ENCODE measurements at regions not wholly inside any gene's neighbourhood (a gene's known extent, or its start where the extent isn't known, plus 50 kb on each side); places are given as distances from the start of the nearest gene placed in this dataset.

GRCh38 chr20:52775786-52776185 is 196.4 kb upstream of the TSHZ2 start:
- TF ChIP-seq, protein P1, sequence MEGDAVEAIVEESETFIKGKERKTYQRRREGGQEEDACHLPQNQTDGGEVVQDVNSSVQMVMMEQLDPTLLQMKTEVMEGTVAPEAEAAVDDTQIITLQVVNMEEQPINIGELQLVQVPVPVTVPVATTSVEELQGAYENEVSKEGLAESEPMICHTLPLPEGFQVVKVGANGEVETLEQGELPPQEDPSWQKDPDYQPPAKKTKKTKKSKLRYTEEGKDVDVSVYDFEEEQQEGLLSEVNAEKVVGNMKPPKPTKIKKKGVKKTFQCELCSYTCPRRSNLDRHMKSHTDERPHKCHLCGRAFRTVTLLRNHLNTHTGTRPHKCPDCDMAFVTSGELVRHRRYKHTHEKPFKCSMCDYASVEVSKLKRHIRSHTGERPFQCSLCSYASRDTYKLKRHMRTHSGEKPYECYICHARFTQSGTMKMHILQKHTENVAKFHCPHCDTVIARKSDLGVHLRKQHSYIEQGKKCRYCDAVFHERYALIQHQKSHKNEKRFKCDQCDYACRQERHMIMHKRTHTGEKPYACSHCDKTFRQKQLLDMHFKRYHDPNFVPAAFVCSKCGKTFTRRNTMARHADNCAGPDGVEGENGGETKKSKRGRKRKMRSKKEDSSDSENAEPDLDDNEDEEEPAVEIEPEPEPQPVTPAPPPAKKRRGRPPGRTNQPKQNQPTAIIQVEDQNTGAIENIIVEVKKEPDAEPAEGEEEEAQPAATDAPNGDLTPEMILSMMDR (IDR thresholded peaks at IDR 0.05; ENCODE audit: borderline replicate concordance, control extremely low read depth, extremely low read depth, insufficient read depth, missing control alignments) = no peak
- in situ Hi-C loops (cut with MboI; ENCODE audit: low sequenced_read_pairs, unreplicated experiment) = no loop called here

GRCh38 chr20:52768694-52769093 is 203.5 kb upstream of the TSHZ2 start:
- TF ChIP-seq, protein P1 (IDR thresholded peaks at IDR 0.05; ENCODE audit: borderline replicate concordance, control extremely low read depth, extremely low read depth, insufficient read depth, missing control alignments) = no peak
- no peak for DNase-seq (ENCODE audit: low spot score)
- in situ Hi-C loops (cut with MboI; ENCODE audit: low sequenced_read_pairs, unreplicated experiment) = no loop called here

More at GRCh38 chr20:52775786-52776185, 196.4 kb upstream of the TSHZ2 start:
- no peak for DNase-seq (ENCODE audit: low spot score)

- no peak for DNase-seq (ENCODE audit: low spot score)
- in situ Hi-C loops (cut with MboI; ENCODE audit: low sequenced_read_pairs, unreplicated experiment) = no loop called here
- TF ChIP-seq, protein P1 (IDR thresholded peaks at IDR 0.05; ENCODE audit: borderline replicate concordance, control extremely low read depth, extremely low read depth, insufficient read depth, missing control alignments) = no peak
Measured at GRCh38 chr20:52766645-52767435, 205.3 kb upstream of the TSHZ2 start.

DNA sequence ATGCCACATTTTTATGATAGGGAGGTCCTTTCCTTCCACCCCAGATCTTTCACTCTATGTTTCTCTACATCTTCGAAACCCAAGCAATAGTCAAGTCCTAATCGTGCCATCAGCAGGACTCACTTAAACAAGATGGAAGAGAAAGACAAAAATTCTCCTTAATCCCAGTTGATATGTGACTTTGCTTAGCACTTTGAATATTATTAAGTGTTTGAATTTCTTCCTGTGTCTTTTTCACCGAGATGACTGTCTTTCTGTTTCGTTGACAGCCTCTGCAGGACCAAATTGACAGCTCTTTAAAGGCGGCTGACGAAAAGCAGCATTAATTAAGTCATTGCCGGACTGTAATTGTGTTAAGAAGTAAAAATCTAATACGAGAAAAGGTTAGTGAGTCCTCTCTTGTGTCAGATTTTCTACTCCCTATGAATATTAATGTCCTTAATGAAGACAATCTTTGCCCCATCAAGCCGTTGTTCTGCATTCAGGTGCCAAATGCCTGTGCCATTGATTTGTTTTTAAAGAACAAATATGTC is 208.8 kb upstream of the TSHZ2 start:
- in situ Hi-C loops (cut with MboI; ENCODE audit: low sequenced_read_pairs, unreplicated experiment) = no loop called here
- TF ChIP-seq, protein P1 (IDR thresholded peaks at IDR 0.05; ENCODE audit: borderline replicate concordance, control extremely low read depth, extremely low read depth, insufficient read depth, missing control alignments) = no peak
- DNase-seq (ENCODE audit: low spot score) = no peak

- in situ Hi-C loops (cut with MboI; ENCODE audit: low sequenced_read_pairs, unreplicated experiment) = no loop called here
- no peak for DNase-seq (ENCODE audit: low spot score)
- TF ChIP-seq, protein P1 (IDR thresholded peaks at IDR 0.05; ENCODE audit: borderline replicate concordance, control extremely low read depth, extremely low read depth, insufficient read depth, missing control alignments) = no peak
Measured at GRCh38 chr20:52761867-52762266, 210.3 kb upstream of the TSHZ2 start.

DNA sequence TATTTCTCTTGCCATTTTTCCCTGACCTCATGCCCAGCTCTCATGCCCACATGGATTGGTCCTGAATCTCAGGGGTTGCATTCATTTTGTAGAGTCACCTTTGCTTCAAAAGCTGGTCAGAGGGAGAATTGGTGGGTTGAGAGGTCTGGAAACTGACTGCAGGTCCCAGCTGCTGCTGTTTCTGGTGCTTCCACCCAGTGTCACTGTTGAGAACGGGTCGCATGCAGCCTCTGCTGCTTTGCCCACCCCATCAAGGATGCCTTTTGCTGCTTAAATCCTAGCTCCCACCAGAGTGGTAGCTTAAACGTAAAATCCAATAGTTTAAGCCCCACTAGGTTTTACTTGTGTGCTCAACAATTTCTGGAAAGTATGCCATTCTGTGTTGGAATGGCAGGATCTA is 211.4 kb upstream of the TSHZ2 start:
- no peak for DNase-seq (ENCODE audit: low spot score)
- TF ChIP-seq, protein P1 (IDR thresholded peaks at IDR 0.05; ENCODE audit: borderline replicate concordance, control extremely low read depth, extremely low read depth, insufficient read depth, missing control alignments) = no peak
- in situ Hi-C loops (cut with MboI; ENCODE audit: low sequenced_read_pairs, unreplicated experiment) = no loop called here

All from GM13976 (cell line).